Panc1 (cell line): ENCODE measurements at regions not wholly inside any gene's neighbourhood (a gene's known extent, or its start where the extent isn't known, plus 50 kb on each side); places are given as distances from the start of the nearest gene placed in this dataset.

Experiments used
- POLR2AphosphoS5 ChIP-seq: IDR thresholded peaks from 2 replicates; pipeline ENCODE4 v1.6.1; 2012; ENCODE audit warnings: mild to moderate bottlenecking, low read depth, low read length, moderate library complexity
- TF ChIP-seq, protein P1 (sequence below): fragments of 450-650 bp; IDR thresholded peaks from 2 replicates; pipeline ENCODE4 v1.5.1; 2017; ENCODE audit warnings: mild to moderate bottlenecking

DNA sequence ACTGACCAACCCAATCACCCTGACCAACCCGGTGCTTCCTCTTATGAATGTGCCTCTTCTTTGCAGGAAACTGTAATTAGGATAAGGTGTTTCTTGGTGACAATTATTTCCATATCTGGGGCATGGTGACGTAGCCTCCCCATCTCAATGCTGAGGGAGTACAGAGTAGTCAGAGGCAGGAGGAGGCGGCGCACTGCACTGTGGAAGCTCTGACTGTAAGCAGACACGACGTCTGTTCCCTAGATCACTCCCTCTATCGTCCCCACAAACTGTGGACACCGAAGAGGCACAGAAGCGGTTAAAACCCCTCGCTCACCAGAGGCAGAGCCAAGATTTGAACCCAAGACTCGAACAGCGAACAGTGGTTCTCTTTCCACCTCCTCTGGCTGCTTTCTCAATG, 231.0 kb upstream of the IGF1R start:
- no peak for TF ChIP-seq POLR2AphosphoS5
- TF ChIP-seq, protein P1, sequence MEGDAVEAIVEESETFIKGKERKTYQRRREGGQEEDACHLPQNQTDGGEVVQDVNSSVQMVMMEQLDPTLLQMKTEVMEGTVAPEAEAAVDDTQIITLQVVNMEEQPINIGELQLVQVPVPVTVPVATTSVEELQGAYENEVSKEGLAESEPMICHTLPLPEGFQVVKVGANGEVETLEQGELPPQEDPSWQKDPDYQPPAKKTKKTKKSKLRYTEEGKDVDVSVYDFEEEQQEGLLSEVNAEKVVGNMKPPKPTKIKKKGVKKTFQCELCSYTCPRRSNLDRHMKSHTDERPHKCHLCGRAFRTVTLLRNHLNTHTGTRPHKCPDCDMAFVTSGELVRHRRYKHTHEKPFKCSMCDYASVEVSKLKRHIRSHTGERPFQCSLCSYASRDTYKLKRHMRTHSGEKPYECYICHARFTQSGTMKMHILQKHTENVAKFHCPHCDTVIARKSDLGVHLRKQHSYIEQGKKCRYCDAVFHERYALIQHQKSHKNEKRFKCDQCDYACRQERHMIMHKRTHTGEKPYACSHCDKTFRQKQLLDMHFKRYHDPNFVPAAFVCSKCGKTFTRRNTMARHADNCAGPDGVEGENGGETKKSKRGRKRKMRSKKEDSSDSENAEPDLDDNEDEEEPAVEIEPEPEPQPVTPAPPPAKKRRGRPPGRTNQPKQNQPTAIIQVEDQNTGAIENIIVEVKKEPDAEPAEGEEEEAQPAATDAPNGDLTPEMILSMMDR, result no peak
